ENCODE measurements at regions not wholly inside any gene's neighbourhood (a gene's known extent, or its start where the extent isn't known, plus 50 kb on each side); places are given as distances from the start of the nearest gene placed in this dataset.
"Not testable (repeated sequence)": the region's sequence is repeated elsewhere in the genome, so short reads cannot be mapped to it uniquely, and the experiment has no call there.

DNA sequence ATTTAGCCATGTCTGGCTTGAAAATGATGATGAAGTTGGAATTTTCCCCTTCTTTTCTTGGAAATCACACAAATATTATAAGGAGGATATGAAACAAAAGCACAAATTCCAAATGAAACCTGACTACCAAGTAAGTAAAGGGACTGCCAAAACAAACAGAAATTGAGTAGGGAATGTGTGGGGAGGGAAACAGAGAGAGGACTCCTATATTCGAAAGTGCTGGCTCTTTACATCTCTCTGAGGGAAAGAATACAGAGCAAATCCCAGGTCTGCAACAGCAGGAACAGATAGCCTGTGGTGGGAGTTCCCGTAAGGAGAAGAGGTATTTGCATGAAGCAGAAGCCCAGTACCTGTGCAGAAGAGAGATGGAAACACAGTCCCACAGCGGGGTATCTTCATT, 583.7 kb downstream of the EPM2A start:
- intact Hi-C loops (cut with DNase I): no loop called here
- H3K36me3 ChIP-seq: no peaks in the 10 kb centered on the region

GRCh38 chr6:145153495-145153894, 581.8 kb downstream of the EPM2A start:
- H3K27me3 ChIP-seq: no peaks in the 10 kb centered on the region
- intact Hi-C loops (cut with DNase I): no loop called here
- DNase-seq (ENCODE audit: extremely low spot score in 2 of 2): no peak
- no peaks in the 10 kb centered on the region for H3K9me3 ChIP-seq
- TF ChIP-seq POLR2AphosphoS5 (IDR thresholded peaks at IDR 0.05; ENCODE audit: insufficient read depth in 1 of 2, low read depth in 1 of 2): no peak
- no peak for TF ChIP-seq POLR2A (IDR thresholded peaks at IDR 0.05)
- TF ChIP-seq, protein P1, sequence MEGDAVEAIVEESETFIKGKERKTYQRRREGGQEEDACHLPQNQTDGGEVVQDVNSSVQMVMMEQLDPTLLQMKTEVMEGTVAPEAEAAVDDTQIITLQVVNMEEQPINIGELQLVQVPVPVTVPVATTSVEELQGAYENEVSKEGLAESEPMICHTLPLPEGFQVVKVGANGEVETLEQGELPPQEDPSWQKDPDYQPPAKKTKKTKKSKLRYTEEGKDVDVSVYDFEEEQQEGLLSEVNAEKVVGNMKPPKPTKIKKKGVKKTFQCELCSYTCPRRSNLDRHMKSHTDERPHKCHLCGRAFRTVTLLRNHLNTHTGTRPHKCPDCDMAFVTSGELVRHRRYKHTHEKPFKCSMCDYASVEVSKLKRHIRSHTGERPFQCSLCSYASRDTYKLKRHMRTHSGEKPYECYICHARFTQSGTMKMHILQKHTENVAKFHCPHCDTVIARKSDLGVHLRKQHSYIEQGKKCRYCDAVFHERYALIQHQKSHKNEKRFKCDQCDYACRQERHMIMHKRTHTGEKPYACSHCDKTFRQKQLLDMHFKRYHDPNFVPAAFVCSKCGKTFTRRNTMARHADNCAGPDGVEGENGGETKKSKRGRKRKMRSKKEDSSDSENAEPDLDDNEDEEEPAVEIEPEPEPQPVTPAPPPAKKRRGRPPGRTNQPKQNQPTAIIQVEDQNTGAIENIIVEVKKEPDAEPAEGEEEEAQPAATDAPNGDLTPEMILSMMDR (IDR thresholded peaks at IDR 0.05): no peak
- H3K36me3 ChIP-seq: no peaks in the 10 kb centered on the region
- H3K4me1 ChIP-seq: no peaks in the 10 kb centered on the region
- H3K4me3 ChIP-seq: no peak overlapping the region
- H3K27ac ChIP-seq: no peak overlapping the region

More for the DNA sequence above, 583.7 kb downstream of the EPM2A start:
- no peaks in the 10 kb centered on the region for H3K4me1 ChIP-seq
- H3K27ac ChIP-seq: no peak overlapping the region
- H3K4me3 ChIP-seq: no peak overlapping the region
- DNase-seq (ENCODE audit: extremely low spot score in 2 of 2): no peak
- TF ChIP-seq, protein P1 (IDR thresholded peaks at IDR 0.05): no peak
- H3K27me3 ChIP-seq: no peaks in the 10 kb centered on the region
- no peaks in the 10 kb centered on the region for H3K9me3 ChIP-seq

GRCh38 chr6:145155411-145155810, 579.9 kb downstream of the EPM2A start:
- H3K36me3 ChIP-seq: no peaks in the 10 kb centered on the region
- TF ChIP-seq, protein P1 (IDR thresholded peaks at IDR 0.05): no peak
- no peak for TF ChIP-seq POLR2A (IDR thresholded peaks at IDR 0.05)
- no peak for TF ChIP-seq POLR2AphosphoS5 (IDR thresholded peaks at IDR 0.05; ENCODE audit: insufficient read depth in 1 of 2, low read depth in 1 of 2)
- H3K27me3 ChIP-seq: no peaks in the 10 kb centered on the region
- H3K4me3 ChIP-seq: no peak overlapping the region
- H3K4me1 ChIP-seq: no peaks in the 10 kb centered on the region
- H3K27ac ChIP-seq: no peak overlapping the region
- DNase-seq (ENCODE audit: extremely low spot score in 2 of 2): no peak
- H3K9me3 ChIP-seq: no peaks in the 10 kb centered on the region
- intact Hi-C loops (cut with DNase I): no loop called here

DNA sequence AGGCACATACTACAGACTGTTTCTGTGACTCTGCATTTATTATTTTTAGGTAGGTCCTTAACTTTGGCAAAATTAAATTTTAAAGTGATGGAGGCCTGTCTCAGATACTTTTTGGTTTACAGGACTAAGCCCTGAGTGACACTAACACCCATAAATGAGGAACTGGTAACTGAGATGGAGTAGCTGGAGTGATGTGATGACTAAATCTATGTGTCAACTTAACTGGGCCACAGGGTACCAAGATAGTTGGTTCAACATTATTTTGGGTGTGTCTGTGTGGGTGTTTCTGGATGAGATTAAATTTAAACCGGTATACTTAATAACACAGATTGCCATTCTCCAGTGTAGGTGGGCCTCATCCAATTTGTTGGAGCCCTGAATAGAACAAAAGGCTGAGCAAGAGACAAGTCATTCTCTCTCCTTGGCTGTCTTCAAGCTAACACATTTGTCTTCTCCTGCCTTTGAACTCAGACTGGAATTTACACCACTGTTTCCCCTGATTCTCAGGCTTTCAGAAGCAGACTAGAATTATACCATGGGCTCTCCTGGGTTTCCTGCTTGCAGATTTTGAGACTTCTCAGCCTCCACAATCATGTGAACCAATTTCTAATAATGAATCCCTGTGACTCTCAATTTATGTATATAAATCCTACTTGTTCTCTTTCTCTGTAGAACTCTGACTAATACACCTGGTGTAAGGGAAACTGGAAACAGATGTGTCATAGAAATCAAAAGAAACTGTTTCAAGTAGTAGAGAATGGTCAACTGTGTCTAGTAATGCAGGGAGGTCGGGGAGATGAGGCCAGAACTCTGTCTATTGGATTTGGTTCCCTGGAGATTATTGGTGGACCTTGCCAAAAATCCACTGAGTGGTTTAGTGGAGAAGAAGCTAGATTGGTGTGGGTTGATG, 579.2 kb downstream of the EPM2A start:
- H3K4me3 ChIP-seq: no peak overlapping the region
- no peaks in the 10 kb centered on the region for H3K9me3 ChIP-seq
- H3K27ac ChIP-seq: no peak overlapping the region
- no peak for DNase-seq (ENCODE audit: extremely low spot score in 2 of 2)
- no peaks in the 10 kb centered on the region for H3K36me3 ChIP-seq
- H3K4me1 ChIP-seq: no peaks in the 10 kb centered on the region
- TF ChIP-seq POLR2AphosphoS5 (IDR thresholded peaks at IDR 0.05; ENCODE audit: insufficient read depth in 1 of 2, low read depth in 1 of 2) (no peak), POLR2A (IDR thresholded peaks at IDR 0.05) (no peak)
- TF ChIP-seq, protein P1 (IDR thresholded peaks at IDR 0.05): no peak
- intact Hi-C loops (cut with DNase I): no loop called here
- H3K27me3 ChIP-seq: no peaks in the 10 kb centered on the region

- H3K27ac ChIP-seq; H3K4me3 ChIP-seq; DNase-seq (ENCODE audit: extremely low spot score in 2 of 2); intact Hi-C loops (cut with DNase I); H3K4me1 ChIP-seq; H3K9me3 ChIP-seq; H3K36me3 ChIP-seq; H3K27me3 ChIP-seq: not testable (repeated sequence)
Observed at GRCh38 chr6:145158636-145159035, 576.7 kb downstream of the EPM2A start.

Data from vagina (tissue), 2 donors.